Esophagus muscularis mucosa (tissue), 4 donors: ENCODE measurements at regions not wholly inside any gene's neighbourhood (a gene's known extent, or its start where the extent isn't known, plus 50 kb on each side); places are given as distances from the start of the nearest gene placed in this dataset.

Experiments used
- EP300 ChIP-seq: sonication (generic); formaldehyde crosslinking; IDR thresholded peaks from one replicate; pipeline ENCODE4 v1.6.1; 2017; ENCODE audit warnings: antibody characterized with exemption
- POLR2A ChIP-seq: fragments of 450-650 bp; IDR thresholded peaks from one replicate; pipeline ENCODE4 v1.6.1; 2017; ENCODE audit warnings: antibody characterized with exemption, moderate library complexity, mild to moderate bottlenecking, low read depth
- TF ChIP-seq, protein P1 (sequence below), 3 experiments: fragments of 200-600 bp in 2 of 3; fragments of 450-650 bp in 1 of 3; sonication (generic) in 2 of 3; IDR thresholded peaks; one replicate each; pipeline ENCODE4 v1.5.1; 2017 to 2019; ENCODE audit warnings: antibody characterized with exemption in 3 of 3, mild to moderate bottlenecking in 2 of 3, moderate library complexity in 1 of 3

DNA sequence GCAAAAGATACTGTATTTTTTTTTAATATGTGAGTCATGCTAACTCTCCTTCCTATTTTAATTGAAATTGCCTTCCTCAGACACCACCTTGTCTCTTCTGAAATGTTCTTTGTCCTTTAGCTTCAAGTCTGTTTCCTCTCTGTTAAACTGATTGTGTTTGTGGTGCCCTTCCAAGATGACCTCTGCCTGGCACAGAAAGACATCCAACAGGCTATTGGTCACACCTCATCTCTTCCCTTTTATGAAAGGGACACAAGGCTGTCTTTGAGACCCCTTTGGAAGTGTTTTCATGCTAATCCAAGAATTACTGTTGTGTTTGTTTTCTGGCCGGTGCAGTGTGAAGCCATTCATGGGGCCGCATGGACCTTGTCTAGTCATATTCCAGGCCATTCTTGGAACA, 94.0 kb upstream of the PIK3C3 start:
- no peak for TF ChIP-seq POLR2A
- TF ChIP-seq, protein P1, sequence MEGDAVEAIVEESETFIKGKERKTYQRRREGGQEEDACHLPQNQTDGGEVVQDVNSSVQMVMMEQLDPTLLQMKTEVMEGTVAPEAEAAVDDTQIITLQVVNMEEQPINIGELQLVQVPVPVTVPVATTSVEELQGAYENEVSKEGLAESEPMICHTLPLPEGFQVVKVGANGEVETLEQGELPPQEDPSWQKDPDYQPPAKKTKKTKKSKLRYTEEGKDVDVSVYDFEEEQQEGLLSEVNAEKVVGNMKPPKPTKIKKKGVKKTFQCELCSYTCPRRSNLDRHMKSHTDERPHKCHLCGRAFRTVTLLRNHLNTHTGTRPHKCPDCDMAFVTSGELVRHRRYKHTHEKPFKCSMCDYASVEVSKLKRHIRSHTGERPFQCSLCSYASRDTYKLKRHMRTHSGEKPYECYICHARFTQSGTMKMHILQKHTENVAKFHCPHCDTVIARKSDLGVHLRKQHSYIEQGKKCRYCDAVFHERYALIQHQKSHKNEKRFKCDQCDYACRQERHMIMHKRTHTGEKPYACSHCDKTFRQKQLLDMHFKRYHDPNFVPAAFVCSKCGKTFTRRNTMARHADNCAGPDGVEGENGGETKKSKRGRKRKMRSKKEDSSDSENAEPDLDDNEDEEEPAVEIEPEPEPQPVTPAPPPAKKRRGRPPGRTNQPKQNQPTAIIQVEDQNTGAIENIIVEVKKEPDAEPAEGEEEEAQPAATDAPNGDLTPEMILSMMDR (IDR thresholded peaks at IDR 0.05) = no peak
- TF ChIP-seq EP300 = no peak
